Naive thymus-derived CD4-positive, alpha-beta T cell (primary cell): ENCODE measurements at regions not wholly inside any gene's neighbourhood (a gene's known extent, or its start where the extent isn't known, plus 50 kb on each side); places are given as distances from the start of the nearest gene placed in this dataset.

ENCODE experiments used
- ATAC-seq: fragments of 150-1000 bp; cut with Tn5 transposase; 2 replicates; pipeline ENCODE4 v1.10.0; 2021; ENCODE audit warnings: mild to moderate bottlenecking, moderate library complexity
- CTCF ChIA-PET: fragments of 350-600 bp; sonication (Branson Sonifier 250); formaldehyde crosslinking; loops from one replicate; lab custom pipeline; 2021; ENCODE audit warnings: antibody characterized with exemption; lab: Charles Lee
- POLR2A ChIA-PET: fragments of 350-600 bp; sonication (Branson Sonifier 250); formaldehyde crosslinking; loops from one replicate; lab custom pipeline; 2021; ENCODE audit warnings: antibody characterized with exemption, inconsistent platforms; lab: Charles Lee
- DNase-seq, 9 donors: peaks; one replicate each; pipeline versions ENCODE4 v3.0.0 to v3.0.0-alpha.2; 2020 to 2022; ENCODE audit warnings: mixed read lengths in 1 of 9
- H3K27ac ChIP-seq: one replicate; pipeline ENCODE4 v1.7.0; 2013; ENCODE audit warnings: mild to moderate bottlenecking, low read depth, low read length, moderate library complexity
- H3K27me3 ChIP-seq, 2 donors: one replicate each; pipeline ENCODE4 v1.7.0; 2013; ENCODE audit warnings: low read length in 2 of 2, mild to moderate bottlenecking in 2 of 2, moderate library complexity in 2 of 2; ENCODE audit not compliant: control insufficient read depth in 2 of 2, insufficient read depth in 2 of 2
- H3K36me3 ChIP-seq, 3 experiments: 1 replicate in 2 of 3; 2 replicates in 1 of 3; pipeline ENCODE4 v1.7.0; 2013; ENCODE audit warnings: low read length in 3 of 3, mild to moderate bottlenecking in 3 of 3, moderate library complexity in 1 of 3; ENCODE audit not compliant: insufficient read depth in 3 of 3, control insufficient read depth in 2 of 3
- H3K4me1 ChIP-seq, 2 donors: one replicate each; pipeline ENCODE4 v1.7.0; 2013; ENCODE audit warnings: low read length in 2 of 2, mild to moderate bottlenecking in 2 of 2, moderate library complexity in 1 of 2; ENCODE audit not compliant: control insufficient read depth in 2 of 2, insufficient read depth in 2 of 2
- H3K4me3 ChIP-seq: 2 replicates; pipeline ENCODE4 v1.7.0; 2013; ENCODE audit warnings: mild to moderate bottlenecking, low read length
- H3K9me3 ChIP-seq, 3 experiments: 1 replicate in 2 of 3; 2 replicates in 1 of 3; pipeline ENCODE4 v1.7.0; 2013; ENCODE audit warnings: low read length in 3 of 3; ENCODE audit not compliant: control insufficient read depth in 2 of 3
- H3K27ac Mint-ChIP-seq, 9 donors: one replicate each; pipeline ENCODE4 v1.8.0; 2020 to 2022; ENCODE audit warnings: mixed read lengths in 9 of 9, mild to moderate bottlenecking in 8 of 9, moderate library complexity in 5 of 9, inconsistent platforms in 2 of 9
- H3K27me3 Mint-ChIP-seq, 5 donors: one replicate each; pipeline ENCODE4 v1.8.0; 2021 to 2022; ENCODE audit warnings: mixed read lengths in 5 of 5, mild to moderate bottlenecking in 1 of 5
- H3K36me3 Mint-ChIP-seq, 5 donors: one replicate each; pipeline ENCODE4 v1.8.0; 2020 to 2022; ENCODE audit warnings: mixed read lengths in 5 of 5, mild to moderate bottlenecking in 3 of 5, inconsistent platforms in 1 of 5
- H3K4me1 Mint-ChIP-seq, 7 donors: one replicate each; pipeline ENCODE4 v1.8.0; 2020 to 2022; ENCODE audit warnings: mixed read lengths in 7 of 7, mild to moderate bottlenecking in 3 of 7, inconsistent platforms in 1 of 7
- H3K4me3 Mint-ChIP-seq, 10 donors: one replicate each; pipeline ENCODE4 v1.8.0; 2020 to 2022; ENCODE audit warnings: mild to moderate bottlenecking in 10 of 10, mixed read lengths in 10 of 10, moderate library complexity in 6 of 10, inconsistent platforms in 2 of 10
- H3K9me3 Mint-ChIP-seq, 11 donors: one replicate each; pipeline ENCODE4 v1.8.0; 2020 to 2022; ENCODE audit warnings: mixed read lengths in 11 of 11, mild to moderate bottlenecking in 4 of 11, inconsistent platforms in 1 of 11, moderate library complexity in 1 of 11
- intact Hi-C, 2 donors: fragments of 100-400 bp; cut with micrococcal nuclease; formaldehyde crosslinking; loops; one replicate each; pipeline ENCODE4 v1.15.1; 2023

- Mint-ChIP-seq H3K4me1 (no peaks in the 10 kb centered on the region), H3K9me3 (no peaks in the 10 kb centered on the region), H3K27me3 (peaks cover 0 to 26% (median 0%) of the 10 kb centered on the region in 5 donors), H3K36me3 (no peaks in the 10 kb centered on the region), H3K27ac (no peak overlapping the region), H3K4me3 (no peak overlapping the region)
- no peaks in the 10 kb centered on the region for H3K4me1 ChIP-seq
- H3K27ac ChIP-seq: no peak overlapping the region
- POLR2A ChIA-PET: no interaction called here
- no peak overlapping the region for H3K4me3 ChIP-seq
- no peaks in the 10 kb centered on the region for H3K27me3 ChIP-seq
- DNase-seq: no peak
- CTCF ChIA-PET: interaction anchor here (1.1 kb wide), 1 partner anchor 264 kb away, joined by 3 read pairs; no protein-coding TSS in a partner anchor
- no peaks in the 10 kb centered on the region for H3K9me3 ChIP-seq
- ATAC-seq: no peak
- intact Hi-C loops: loop anchor here (2.0 to 5.0 kb wide), 5 partner anchors 73 to 869 kb away; partner anchors contain the start of genes LRIG2 (in 2 of the 2) and SLC16A1 (in 1 of the 2)
- H3K36me3 ChIP-seq: no peaks in the 10 kb centered on the region
Measured at GRCh38 chr1:112807999-112808398, 92.9 kb upstream of the PPM1J start.

GRCh38 chr1:112807117-112807516 lies 92.0 kb upstream of the PPM1J start:
- ChIA-PET CTCF (interaction anchor here (0.7 to 1.2 kb wide), 2 partner anchors 95 to 1987 kb away, joined by 4 read pairs; no protein-coding TSS in a partner anchor), POLR2A (no interaction called here)
- no peak overlapping the region for H3K27ac ChIP-seq
- no peaks in the 10 kb centered on the region for H3K9me3 ChIP-seq
- no peaks in the 10 kb centered on the region for H3K4me1 ChIP-seq
- H3K27me3 ChIP-seq: no peaks in the 10 kb centered on the region
- ATAC-seq: no peak
- H3K4me3 ChIP-seq: no peak overlapping the region
- intact Hi-C loops: loop anchor here in 1 of 2 donors (5.0 kb wide), 2 partner anchors 145 to 870 kb away; no protein-coding TSS in a partner anchor
- Mint-ChIP-seq H3K27ac (no peak overlapping the region), H3K36me3 (no peaks in the 10 kb centered on the region), H3K27me3 (peaks cover 0 to 26% (median 0%) of the 10 kb centered on the region in 5 donors), H3K4me3 (no peak overlapping the region), H3K9me3 (no peaks in the 10 kb centered on the region), H3K4me1 (no peaks in the 10 kb centered on the region)
- no peaks in the 10 kb centered on the region for H3K36me3 ChIP-seq
- DNase-seq: no peak

- POLR2A ChIA-PET: no interaction called here
- no peak overlapping the region for H3K4me3 Mint-ChIP-seq
- intact Hi-C loops: loop anchor here in 1 of 2 donors (5.0 kb wide), 2 partner anchors 146 to 871 kb away; no protein-coding TSS in a partner anchor
Measured at GRCh38 chr1:112806090-112806642, 91.0 kb upstream of the PPM1J start.

GRCh38 chr1:112805155-112805853 lies 90.2 kb upstream of the PPM1J start:
- Histone ChIP-seq H3K27me3 (no peaks in the 10 kb centered on the region), H3K36me3 (no peaks in the 10 kb centered on the region), H3K27ac (no peak overlapping the region), H3K4me3 (no peak overlapping the region), H3K4me1 (no peaks in the 10 kb centered on the region), H3K9me3 (no peaks in the 10 kb centered on the region)
- ATAC-seq: no peak
- ChIA-PET POLR2A (interaction anchor here (0.6 kb wide), 1 partner anchor 252 kb away, joined by 3 read pairs; no protein-coding TSS in a partner anchor), CTCF (interaction anchor here (0.8 to 1.8 kb wide), 5 partner anchors 12 to 417 kb away, joined by 3 to 5 read pairs (median 4); no protein-coding TSS in a partner anchor)
- DNase-seq: no peak
- no peaks in the 10 kb centered on the region for H3K4me1 Mint-ChIP-seq
- no peak overlapping the region for H3K4me3 Mint-ChIP-seq
- peak overlapping the region in 1 of 9 donors; percentile 77 for H3K27ac Mint-ChIP-seq
- no peaks in the 10 kb centered on the region for H3K36me3 Mint-ChIP-seq
- H3K27me3 Mint-ChIP-seq: peaks cover 0 to 21% (median 0%) of the 10 kb centered on the region in 5 donors
- intact Hi-C loops: loop anchor here (2.0 to 5.0 kb wide), 3 partner anchors 147 to 872 kb away; no protein-coding TSS in a partner anchor
- H3K9me3 Mint-ChIP-seq: no peaks in the 10 kb centered on the region

More at GRCh38 chr1:112806090-112806642, 91.0 kb upstream of the PPM1J start:
- Histone ChIP-seq H3K4me1 (no peaks in the 10 kb centered on the region), H3K27ac (no peak overlapping the region), H3K27me3 (no peaks in the 10 kb centered on the region), H3K36me3 (no peaks in the 10 kb centered on the region), H3K4me3 (no peak overlapping the region), H3K9me3 (no peaks in the 10 kb centered on the region)
- CTCF ChIA-PET: interaction anchor here (0.6 to 1.2 kb wide), 3 partner anchors 12 to 1986 kb away, joined by 3 to 4 read pairs (median 4); no protein-coding TSS in a partner anchor
- Mint-ChIP-seq H3K27ac (no peak overlapping the region), H3K4me1 (no peaks in the 10 kb centered on the region), H3K27me3 (peaks cover 0 to 25% (median 0%) of the 10 kb centered on the region in 5 donors), H3K9me3 (no peaks in the 10 kb centered on the region), H3K36me3 (no peaks in the 10 kb centered on the region)
- no peak for ATAC-seq
- DNase-seq: no peak

- Histone ChIP-seq H3K27ac (no peak overlapping the region), H3K27me3 (no peaks in the 10 kb centered on the region), H3K36me3 (no peaks in the 10 kb centered on the region), H3K4me1 (no peaks in the 10 kb centered on the region), H3K9me3 (no peaks in the 10 kb centered on the region), H3K4me3 (no peak overlapping the region)
- intact Hi-C loops: loop anchor here (1.0 to 2.0 kb wide), 2 partner anchors 88 to 413 kb away; no protein-coding TSS in a partner anchor
- Mint-ChIP-seq H3K36me3 (no peaks in the 10 kb centered on the region), H3K27ac (peak overlapping the region in 1 of 9 donors; percentile 15), H3K4me3 (no peak overlapping the region), H3K9me3 (no peaks in the 10 kb centered on the region), H3K27me3 (peaks cover 0 to 18% (median 0%) of the 10 kb centered on the region in 5 donors), H3K4me1 (no peaks in the 10 kb centered on the region)
- DNase-seq (peak in 7 of 9 donors; percentile 5 to 56 (median 20)), ATAC-seq (peak; percentile 80)
- CTCF ChIA-PET: interaction anchor here (0.9 to 1.8 kb wide), 5 partner anchors 11 to 238 kb away, joined by 3 to 5 read pairs (median 4); no protein-coding TSS in a partner anchor
- POLR2A ChIA-PET: no interaction called here
Measured at GRCh38 chr1:112803906-112804762, 89.0 kb upstream of the PPM1J start.

- Histone ChIP-seq H3K27me3 (no peaks in the 10 kb centered on the region), H3K4me3 (no peak overlapping the region), H3K36me3 (no peaks in the 10 kb centered on the region), H3K27ac (no peak overlapping the region), H3K4me1 (no peaks in the 10 kb centered on the region), H3K9me3 (no peaks in the 10 kb centered on the region)
- Mint-ChIP-seq H3K4me1 (no peaks in the 10 kb centered on the region), H3K27me3 (peaks cover 0 to 8% (median 0%) of the 10 kb centered on the region in 5 donors), H3K27ac (no peak overlapping the region), H3K4me3 (no peak overlapping the region), H3K9me3 (no peaks in the 10 kb centered on the region), H3K36me3 (no peaks in the 10 kb centered on the region)
- ATAC-seq (no peak), DNase-seq (no peak)
- ChIA-PET POLR2A (no interaction called here), CTCF (no interaction called here)
- intact Hi-C loops: no loop called here
Measured at GRCh38 chr1:112800289-112800688, 85.2 kb upstream of the PPM1J start.
